HL-60 (cell line): ENCODE measurements at regions not wholly inside any gene's neighbourhood (a gene's known extent, or its start where the extent isn't known, plus 50 kb on each side); places are given as distances from the start of the nearest gene placed in this dataset.

Experiments used
- DNase-seq, 2 experiments: peaks; one replicate each; pipeline ENCODE4 v3.0.0-alpha.2; 2010 to 2020; ENCODE audit warnings: low read depth in 1 of 2, low spot score in 1 of 2
- H3K27ac ChIP-seq: fragments of 250-450 bp; sonication (Bioruptor Pico); replicated peaks from 2 replicates; pipeline ENCODE4 v1.5.1; 2020; ENCODE audit warnings: mild to moderate bottlenecking, moderate library complexity
- H3K27me3 ChIP-seq: fragments of 250-450 bp; sonication (Bioruptor Pico); 2 replicates; pipeline ENCODE4 v1.5.1; 2021; ENCODE audit warnings: mild to moderate bottlenecking, moderate library complexity; ENCODE audit not compliant: insufficient read depth, poor library complexity, severe bottlenecking
- H3K4me3 ChIP-seq: replicated peaks from 2 replicates; pipeline ENCODE4 v1.5.1; 2011; ENCODE audit warnings: mild to moderate bottlenecking, control low read depth, low read length; ENCODE audit not compliant: insufficient read depth
- CTCF ChIP-seq: IDR thresholded peaks from one replicate; pipeline ENCODE4 v1.5.1; 2011; ENCODE audit warnings: low read length, control low read depth, inconsistent platforms; ENCODE audit not compliant: insufficient read depth
- GABPA ChIP-seq: IDR thresholded peaks from 2 replicates; pipeline ENCODE4 v1.6.1; 2012; ENCODE audit warnings: low read depth
- POLR2AphosphoS5 ChIP-seq: IDR thresholded peaks from 2 replicates; pipeline ENCODE4 v1.6.1; 2012; ENCODE audit warnings: low read depth
- REST ChIP-seq: IDR thresholded peaks from 2 replicates; pipeline ENCODE4 v1.6.1; 2012; ENCODE audit warnings: low read depth; ENCODE audit not compliant: insufficient replicate concordance
- SPI1 ChIP-seq: IDR thresholded peaks from 2 replicates; pipeline ENCODE4 v1.6.1; 2012; ENCODE audit warnings: low read depth, mild to moderate bottlenecking, borderline replicate concordance

GRCh38 chr2:148590612-148591011 is 53.9 kb upstream of the EPC2 start:
- H3K27ac ChIP-seq: no peak overlapping the region
- no peaks in the 10 kb centered on the region for H3K27me3 ChIP-seq
- DNase-seq: no peak
- TF ChIP-seq CTCF (no peak), GABPA (no peak), POLR2AphosphoS5 (no peak), REST (no peak), SPI1 (no peak)
- H3K4me3 ChIP-seq: no peak overlapping the region

GRCh38 chr2:148592791-148593190 is 51.8 kb upstream of the EPC2 start:
- H3K4me3 ChIP-seq: no peak overlapping the region
- no peak overlapping the region for H3K27ac ChIP-seq
- DNase-seq: peak in 1 of 2 experiments; percentile 42
- TF ChIP-seq CTCF (no peak), REST (no peak), GABPA (no peak), POLR2AphosphoS5 (no peak), SPI1 (no peak)
- H3K27me3 ChIP-seq: no peaks in the 10 kb centered on the region

GRCh38 chr2:148593421-148593820 is 51.1 kb upstream of the EPC2 start:
- TF ChIP-seq CTCF (no peak), SPI1 (no peak), POLR2AphosphoS5 (no peak), GABPA (no peak), REST (no peak)
- Histone ChIP-seq H3K4me3 (no peak overlapping the region), H3K27ac (no peak overlapping the region), H3K27me3 (no peaks in the 10 kb centered on the region)
- no peak for DNase-seq
